ENCODE measurements at regions not wholly inside any gene's neighbourhood (a gene's known extent, or its start where the extent isn't known, plus 50 kb on each side); places are given as distances from the start of the nearest gene placed in this dataset.
A peak's percentile ranks its signal among the peaks of the same experiment; 100 is the strongest.

- Histone ChIP-seq H2AFZ (ENCODE audit: low read length) (no peak overlapping the region), H3K36me3 (ENCODE audit: control insufficient read depth, insufficient read depth, low read length) (no peaks in the 10 kb centered on the region), H3K9ac (ENCODE audit: insufficient read depth, low read length) (no peak overlapping the region), H3K4me2 (ENCODE audit: extremely low read depth, insufficient read depth, low read length) (no peak overlapping the region), H3K27ac (ENCODE audit: insufficient read depth, low read length) (no peak overlapping the region), H3K27me3 (ENCODE audit: control insufficient read depth, insufficient read depth, low read length) (no peaks in the 10 kb centered on the region), H3K4me1 (ENCODE audit: control insufficient read depth, extremely low read depth, insufficient read depth, low read length) (no peaks in the 10 kb centered on the region), H3K4me3 (replicated peaks in 1 of 4; ENCODE audit: control extremely low read depth in 1 of 4, insufficient read depth in 1 of 4, low read depth in 3 of 4, low read length in 4 of 4) (no peak overlapping the region), H3K9me3 (ENCODE audit: control insufficient read depth, insufficient read depth, low read depth, low read length) (no peaks in the 10 kb centered on the region), H3K79me2 (ENCODE audit: control insufficient read depth, insufficient read depth, low read length) (no peaks in the 10 kb centered on the region), H4K20me1 (ENCODE audit: control insufficient read depth, extremely low read depth, insufficient read depth, low read length) (no peaks in the 10 kb centered on the region)
- TF ChIP-seq EZH2 (IDR thresholded peaks at IDR 0.05; ENCODE audit: low read length, missing control alignments) (no peak), CTCF (conservative IDR thresholded peaks at IDR 0.05 in 1 of 2, IDR thresholded peaks at IDR 0.05 in 1 of 2; ENCODE audit: low read depth in 1 of 2, low read length in 2 of 2) (no peak)
- DNase-seq (ENCODE audit: low read depth in 2 of 2) = no peak
Measured at GRCh38 chrX:22665818-22666217, 333.9 kb upstream of the DDX53 start.

DNA sequence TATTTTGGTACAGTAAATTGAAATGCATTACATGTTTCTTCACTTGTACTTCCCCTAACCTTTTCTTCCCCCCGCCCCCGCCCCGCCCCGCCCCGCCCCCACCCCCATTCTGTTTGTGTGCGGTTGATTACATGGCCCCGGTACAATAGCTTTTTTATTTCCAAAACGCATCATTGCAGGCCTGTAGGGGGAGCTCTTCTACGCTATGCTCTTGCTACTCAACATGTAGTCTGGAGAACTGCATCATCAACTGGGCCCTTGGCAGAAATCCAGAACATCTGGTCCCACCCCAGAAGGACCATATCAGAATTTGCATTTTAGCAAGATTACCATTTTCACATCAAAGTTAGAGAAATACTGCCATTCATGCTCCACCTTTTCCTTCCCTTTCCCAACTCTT, 333.3 kb upstream of the DDX53 start:
- TF ChIP-seq CTCF (conservative IDR thresholded peaks at IDR 0.05 in 1 of 2, IDR thresholded peaks at IDR 0.05 in 1 of 2; ENCODE audit: low read depth in 1 of 2, low read length in 2 of 2) = peak in 1 of 2 donors; percentile 8
- TF ChIP-seq EZH2 (IDR thresholded peaks at IDR 0.05; ENCODE audit: low read length, missing control alignments) = no peak
- Histone ChIP-seq H3K27me3 (ENCODE audit: control insufficient read depth, insufficient read depth, low read length) (no peaks in the 10 kb centered on the region), H2AFZ (ENCODE audit: low read length) (no peak overlapping the region), H3K9ac (ENCODE audit: insufficient read depth, low read length) (no peak overlapping the region), H3K4me2 (ENCODE audit: extremely low read depth, insufficient read depth, low read length) (no peak overlapping the region), H3K79me2 (ENCODE audit: control insufficient read depth, insufficient read depth, low read length) (no peaks in the 10 kb centered on the region), H3K4me1 (ENCODE audit: control insufficient read depth, extremely low read depth, insufficient read depth, low read length) (no peaks in the 10 kb centered on the region), H4K20me1 (ENCODE audit: control insufficient read depth, extremely low read depth, insufficient read depth, low read length) (no peaks in the 10 kb centered on the region), H3K4me3 (replicated peaks in 1 of 4; ENCODE audit: control extremely low read depth in 1 of 4, insufficient read depth in 1 of 4, low read depth in 3 of 4, low read length in 4 of 4) (no peak overlapping the region), H3K27ac (ENCODE audit: insufficient read depth, low read length) (no peak overlapping the region), H3K9me3 (ENCODE audit: control insufficient read depth, insufficient read depth, low read depth, low read length) (no peaks in the 10 kb centered on the region), H3K36me3 (ENCODE audit: control insufficient read depth, insufficient read depth, low read length) (no peaks in the 10 kb centered on the region)
- DNase-seq (ENCODE audit: low read depth in 2 of 2) = peak; percentile 11 to 47

DNA sequence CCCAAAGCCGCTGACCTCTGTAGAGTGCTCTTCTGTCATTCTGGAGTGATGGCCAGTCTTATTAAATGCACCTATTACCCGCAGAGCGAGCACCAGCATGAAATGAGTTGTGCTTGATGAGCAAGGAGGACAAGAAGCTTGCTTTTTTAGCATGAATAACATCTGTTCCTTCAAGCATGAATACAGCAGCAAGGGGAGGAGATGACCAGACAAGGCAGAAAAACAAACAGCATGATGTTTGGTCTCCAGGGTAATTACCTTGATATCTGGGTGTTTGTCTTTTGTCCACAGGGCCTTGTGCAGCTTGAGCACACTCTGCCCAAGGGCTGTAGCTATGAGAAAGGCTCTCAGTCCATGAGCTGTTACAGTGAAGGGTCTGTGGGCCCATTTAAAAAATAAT, 324.8 kb upstream of the DDX53 start:
- Histone ChIP-seq H3K79me2 (ENCODE audit: control insufficient read depth, insufficient read depth, low read length) (no peaks in the 10 kb centered on the region), H3K9me3 (ENCODE audit: control insufficient read depth, insufficient read depth, low read depth, low read length) (no peaks in the 10 kb centered on the region)
- no peak for DNase-seq (ENCODE audit: low read depth in 2 of 2)

More for the DNA sequence above, 324.8 kb upstream of the DDX53 start:
- TF ChIP-seq CTCF (conservative IDR thresholded peaks at IDR 0.05 in 1 of 2, IDR thresholded peaks at IDR 0.05 in 1 of 2; ENCODE audit: low read depth in 1 of 2, low read length in 2 of 2) (no peak), EZH2 (IDR thresholded peaks at IDR 0.05; ENCODE audit: low read length, missing control alignments) (no peak)
- H3K36me3 ChIP-seq (ENCODE audit: control insufficient read depth, insufficient read depth, low read length) = no peaks in the 10 kb centered on the region
- H3K4me2 ChIP-seq (ENCODE audit: extremely low read depth, insufficient read depth, low read length) = no peak overlapping the region
- H3K27ac ChIP-seq (ENCODE audit: insufficient read depth, low read length) = no peak overlapping the region
- H3K4me3 ChIP-seq (replicated peaks in 1 of 4; ENCODE audit: control extremely low read depth in 1 of 4, insufficient read depth in 1 of 4, low read depth in 3 of 4, low read length in 4 of 4) = no peak overlapping the region
- H3K27me3 ChIP-seq (ENCODE audit: control insufficient read depth, insufficient read depth, low read length) = no peaks in the 10 kb centered on the region
- H3K9ac ChIP-seq (ENCODE audit: insufficient read depth, low read length) = no peak overlapping the region
- H3K4me1 ChIP-seq (ENCODE audit: control insufficient read depth, extremely low read depth, insufficient read depth, low read length) = no peaks in the 10 kb centered on the region
- no peaks in the 10 kb centered on the region for H4K20me1 ChIP-seq (ENCODE audit: control insufficient read depth, extremely low read depth, insufficient read depth, low read length)
- H2AFZ ChIP-seq (ENCODE audit: low read length) = no peak overlapping the region

All from fibroblast of lung (primary cell).